IMR-90 (cell line): ENCODE measurements at regions not wholly inside any gene's neighbourhood (a gene's known extent, or its start where the extent isn't known, plus 50 kb on each side); places are given as distances from the start of the nearest gene placed in this dataset.

Experiments
- CTCF ChIP-seq: conservative IDR thresholded peaks from 2 replicates; pipeline ENCODE4 v1.5.1; 2012; ENCODE audit warnings: mild to moderate bottlenecking, low read depth, low read length, improper control_type of control experiment
- RAD21 ChIP-seq: IDR thresholded peaks from 2 replicates; pipeline ENCODE4 v1.6.1; 2012; ENCODE audit warnings: low read length, improper control_type of control experiment
- RFX5 ChIP-seq: IDR thresholded peaks from 2 replicates; pipeline ENCODE4 v1.8.0; 2012; ENCODE audit warnings: low read depth, mild to moderate bottlenecking, low read length, moderate library complexity
- USF2 ChIP-seq: fragments of 150-350 bp; IDR thresholded peaks from 2 replicates; pipeline ENCODE4 v1.6.1; 2017; ENCODE audit warnings: mild to moderate bottlenecking, antibody characterized with exemption, low read length, low read depth

- TF ChIP-seq CTCF (no peak), RAD21 (no peak), USF2 (no peak), RFX5 (no peak)
These were observed 411.3 kb upstream of the ARRDC3 start for GRCh38 chr5:91794455-91794854.
